SK-N-DZ (cell line): ENCODE measurements at regions not wholly inside any gene's neighbourhood (a gene's known extent, or its start where the extent isn't known, plus 50 kb on each side); places are given as distances from the start of the nearest gene placed in this dataset.
"Not testable (repeated sequence)": the region's sequence is repeated elsewhere in the genome, so short reads cannot be mapped to it uniquely, and the experiment has no call there.

ENCODE experiments used
- DNase-seq: peaks from one replicate; pipeline ENCODE4 v3.0.0-alpha.2; 2015; ENCODE audit warnings: low spot score

DNA sequence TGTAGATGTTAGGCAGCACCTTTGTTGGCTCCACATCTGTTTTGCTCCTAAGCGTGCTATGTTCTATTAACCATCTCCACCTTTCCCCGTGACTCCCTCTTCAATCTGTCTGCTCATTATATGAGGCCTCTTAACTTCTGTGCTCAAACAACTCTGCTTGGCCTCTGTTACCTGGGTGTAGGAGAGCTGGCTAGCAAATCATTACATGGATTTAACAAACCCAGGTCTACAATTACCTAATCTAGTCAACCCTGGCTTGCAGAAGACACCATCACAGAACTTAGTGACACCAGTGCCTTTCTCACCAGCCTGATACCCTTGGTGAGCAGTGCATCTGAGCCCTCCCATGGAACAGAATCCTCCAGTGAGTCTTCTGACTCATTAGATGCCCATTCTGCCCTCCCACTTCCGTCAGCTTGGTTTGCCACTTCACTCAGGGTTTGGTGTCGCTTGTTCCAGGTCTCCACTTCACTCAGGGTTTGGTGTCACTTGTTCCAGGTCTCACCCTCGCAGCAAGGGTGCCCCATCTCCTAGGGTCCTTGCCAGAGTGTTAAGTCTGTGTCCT is 92.0 kb upstream of the KIF26B start:
- no peak for DNase-seq

DNA sequence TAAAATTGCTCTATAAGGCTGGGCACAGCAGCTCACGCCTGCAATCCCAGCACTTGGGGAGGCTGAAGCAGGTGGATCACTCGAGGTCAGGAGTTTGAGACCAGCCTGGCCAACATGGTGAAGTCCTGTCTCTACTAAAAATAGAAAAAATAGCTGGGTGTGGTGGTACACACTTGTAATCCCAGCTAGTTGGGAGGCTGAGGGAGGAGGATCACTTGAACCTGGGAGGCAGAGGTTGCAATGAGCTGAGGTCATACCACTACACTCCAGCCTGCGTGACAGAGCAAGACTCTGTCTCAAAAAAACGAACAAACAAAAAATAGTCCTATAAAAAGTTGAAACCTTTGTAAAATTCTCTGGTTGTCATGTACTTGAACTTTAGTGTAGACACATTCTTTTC is 93.0 kb upstream of the KIF26B start:
- not testable (repeated sequence) for DNase-seq

DNA sequence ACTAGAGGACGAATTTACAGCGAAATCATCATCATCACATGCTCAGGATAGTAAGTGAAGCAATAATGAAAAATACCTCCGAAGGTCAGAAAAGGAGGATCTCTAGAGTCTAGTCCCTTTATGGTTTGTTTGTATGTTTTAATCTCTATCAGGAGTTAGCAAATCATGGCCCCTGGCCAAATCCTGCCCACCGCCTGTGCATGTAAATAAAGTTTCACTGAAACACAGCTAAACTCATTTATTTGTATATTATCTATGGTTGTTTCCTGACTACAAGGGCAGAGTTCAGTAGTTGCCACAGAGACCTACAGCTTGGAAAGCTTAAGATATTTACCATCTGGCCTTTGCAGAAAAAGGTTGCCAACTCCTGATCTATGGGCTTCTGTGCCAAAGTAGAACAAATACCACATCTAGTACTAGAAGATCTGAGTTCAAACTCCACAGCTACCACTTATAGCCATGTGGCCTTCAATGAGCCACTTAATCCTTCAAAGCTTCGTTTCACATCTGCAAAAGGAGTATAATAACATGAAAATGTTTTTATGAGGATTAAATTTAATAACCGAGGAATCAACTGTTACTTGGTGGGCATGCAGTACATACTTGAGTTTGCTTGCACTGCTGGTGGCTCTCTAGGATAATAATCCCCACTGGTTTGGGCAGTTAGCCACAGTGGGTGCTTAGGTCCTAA is 94.0 kb upstream of the KIF26B start:
- DNase-seq = no peak

GRCh38 chr1:245059806-245060424 is 94.9 kb upstream of the KIF26B start:
- DNase-seq = no peak

GRCh38 chr1:245058882-245059281 is 95.9 kb upstream of the KIF26B start:
- DNase-seq = no peak

DNA sequence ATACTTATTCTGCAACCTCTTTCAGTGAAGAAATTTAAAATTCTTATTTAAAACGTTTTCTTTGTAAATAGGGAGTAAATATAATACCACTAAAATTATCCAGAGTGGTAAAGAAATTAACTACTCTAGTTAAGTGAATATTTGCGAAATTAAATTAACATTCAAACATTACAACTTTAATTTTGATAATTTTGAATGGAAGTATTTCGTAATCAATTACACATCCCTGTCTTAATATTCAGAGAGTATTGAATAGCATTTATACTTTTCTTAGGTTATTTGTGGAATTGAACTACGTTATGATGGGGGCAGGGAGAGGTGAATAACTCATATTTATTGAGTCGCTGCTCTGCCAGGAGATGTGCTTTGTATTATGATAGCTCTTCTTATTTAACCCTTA is 96.3 kb upstream of the KIF26B start:
- no peak for DNase-seq

- no peak for DNase-seq
Observed at GRCh38 chr1:245056913-245057312, 97.9 kb upstream of the KIF26B start.

DNA sequence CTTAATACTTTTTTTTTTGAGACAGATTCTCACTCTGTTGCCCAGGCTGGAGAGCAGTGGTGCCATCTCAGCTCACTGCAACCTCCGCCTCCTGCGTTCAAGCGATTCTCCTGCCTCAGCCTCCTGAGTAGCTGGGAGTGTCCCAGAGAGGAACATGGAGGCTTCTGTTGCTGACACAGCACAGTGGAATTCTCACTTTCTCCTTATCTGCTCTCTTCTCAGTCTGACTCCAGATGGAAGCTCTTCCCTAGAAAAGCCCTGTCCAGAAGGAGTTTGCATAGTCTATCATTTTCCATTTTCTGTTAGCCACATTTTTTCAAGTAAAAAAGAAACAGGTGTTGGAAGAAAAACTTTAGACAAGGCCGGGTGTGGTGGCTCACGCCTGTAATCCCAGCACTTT is 98.5 kb upstream of the KIF26B start:
- DNase-seq = not testable (repeated sequence)

DNA sequence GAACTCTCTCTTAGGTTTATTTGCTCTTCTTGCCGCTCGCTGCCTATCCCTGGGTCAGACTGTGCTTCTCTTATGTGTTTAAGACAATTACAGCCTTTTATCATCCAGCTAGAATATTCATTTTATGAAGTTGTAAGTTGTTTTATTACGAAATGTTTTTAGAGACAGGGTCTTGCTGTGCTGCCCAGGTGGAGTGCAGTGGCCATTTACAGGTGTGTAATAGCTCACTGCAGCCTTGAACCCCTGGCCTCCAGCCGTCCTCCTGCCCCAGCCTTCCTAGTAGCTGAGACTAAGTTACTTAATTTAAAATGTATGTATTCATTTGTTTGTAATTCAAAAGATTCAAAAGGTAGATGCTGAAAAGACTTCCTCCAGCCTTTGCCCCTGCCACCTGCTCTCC is 99.0 kb upstream of the KIF26B start:
- DNase-seq = no peak

- DNase-seq = no peak
Observed at GRCh38 chr1:245054507-245055270, 100.1 kb upstream of the KIF26B start.

DNA sequence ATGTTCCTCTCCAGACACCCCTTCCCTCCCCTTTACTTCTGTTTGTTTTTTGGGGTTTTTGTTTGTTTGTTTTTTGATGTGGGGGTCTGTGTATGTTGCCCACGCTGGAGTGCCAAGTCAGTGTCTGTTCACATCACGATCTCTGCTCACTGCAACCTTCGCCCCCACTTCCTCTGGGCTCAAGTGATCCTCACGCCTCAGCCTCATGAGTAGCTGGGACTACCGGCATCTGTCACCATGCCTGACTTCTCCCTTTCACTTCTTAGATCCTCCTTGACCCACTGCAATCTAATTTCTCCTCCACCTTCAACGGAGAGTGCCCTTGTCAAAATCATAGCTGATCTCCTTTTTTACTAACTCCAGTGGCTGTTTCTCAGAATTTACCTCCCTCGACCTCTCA is 100.7 kb upstream of the KIF26B start:
- DNase-seq = no peak

GRCh38 chr1:245052258-245052657 is 102.5 kb upstream of the KIF26B start:
- no peak for DNase-seq

DNA sequence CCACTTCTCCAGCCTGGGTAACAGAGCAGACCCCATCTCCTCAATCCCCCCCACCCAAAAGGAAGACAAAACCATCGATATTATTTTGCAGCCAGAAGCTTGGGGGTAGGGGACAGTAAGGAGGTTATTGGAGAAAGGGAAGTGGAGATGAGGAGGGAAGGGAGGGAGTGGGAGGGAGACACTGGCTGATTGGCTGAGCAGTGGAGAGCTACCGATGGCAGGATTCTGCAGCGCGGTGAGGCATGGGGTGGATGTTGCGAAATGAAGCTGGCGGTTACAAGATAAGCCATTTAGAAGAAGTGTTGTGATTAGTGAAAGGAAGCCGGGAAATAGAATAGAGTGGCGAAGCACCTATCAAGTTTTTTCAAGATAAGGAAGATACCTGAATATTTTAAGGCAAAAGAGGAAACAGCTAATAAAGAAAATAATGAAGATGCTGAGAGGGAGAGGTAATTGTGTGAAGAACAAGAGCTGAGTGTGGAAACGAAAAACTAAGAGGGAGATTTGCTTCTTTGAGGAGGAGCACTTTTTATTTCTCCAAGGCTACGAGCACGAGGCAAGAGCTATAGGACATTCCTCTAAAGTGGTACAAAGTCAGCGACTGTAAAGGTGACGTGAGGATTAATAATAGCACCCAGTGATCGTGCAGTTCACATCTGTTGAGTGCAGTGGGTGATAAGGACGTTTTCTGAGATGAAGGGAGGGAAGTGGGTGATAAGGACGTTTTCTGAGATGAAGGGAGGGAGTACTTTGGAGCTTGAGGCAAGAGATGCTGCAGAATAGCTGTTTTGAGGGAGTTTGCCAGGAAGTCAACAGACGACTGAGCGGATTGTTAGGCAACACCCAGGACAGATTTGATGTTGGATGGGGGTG is 103.2 kb upstream of the KIF26B start:
- DNase-seq = no peak

DNA sequence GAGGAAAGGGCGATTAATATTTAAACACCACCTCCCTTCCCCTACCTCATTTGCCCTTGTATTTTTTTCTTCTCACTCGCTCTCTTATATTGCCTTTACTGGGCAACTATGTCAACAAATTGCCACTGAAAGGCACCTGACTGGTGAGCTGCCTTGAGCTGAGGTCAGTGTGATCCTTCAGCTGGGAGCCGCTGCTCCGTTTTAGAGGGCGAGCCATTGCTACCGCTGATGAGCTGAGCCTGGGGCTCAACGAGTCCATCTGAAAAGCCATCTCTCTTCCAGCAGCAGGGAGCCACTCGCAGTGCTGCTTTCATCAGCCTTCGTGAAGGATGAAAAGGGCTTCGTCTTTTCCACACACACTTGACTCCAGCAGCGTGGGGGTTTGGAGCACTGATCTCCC is 108.0 kb upstream of the KIF26B start:
- no peak for DNase-seq

DNA sequence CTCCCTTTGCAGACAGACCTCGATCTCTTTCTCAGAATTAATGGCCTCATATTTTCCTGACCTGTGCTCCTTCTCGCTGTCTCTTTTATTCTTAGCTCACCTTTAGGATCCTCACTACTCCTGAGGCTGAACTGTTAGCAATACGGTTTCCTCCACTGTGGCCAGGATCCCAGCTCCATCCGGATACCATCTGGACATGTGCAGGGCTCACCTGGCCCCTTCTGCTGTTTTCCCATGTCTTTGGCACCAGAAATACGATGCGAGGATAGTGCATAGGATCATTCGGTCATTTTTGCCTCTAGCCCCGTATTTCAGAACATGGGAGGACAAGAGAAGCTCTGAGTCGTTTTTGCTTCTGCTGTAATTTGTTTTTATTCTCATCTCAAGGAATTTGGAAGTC is 108.5 kb upstream of the KIF26B start:
- no peak for DNase-seq

DNA sequence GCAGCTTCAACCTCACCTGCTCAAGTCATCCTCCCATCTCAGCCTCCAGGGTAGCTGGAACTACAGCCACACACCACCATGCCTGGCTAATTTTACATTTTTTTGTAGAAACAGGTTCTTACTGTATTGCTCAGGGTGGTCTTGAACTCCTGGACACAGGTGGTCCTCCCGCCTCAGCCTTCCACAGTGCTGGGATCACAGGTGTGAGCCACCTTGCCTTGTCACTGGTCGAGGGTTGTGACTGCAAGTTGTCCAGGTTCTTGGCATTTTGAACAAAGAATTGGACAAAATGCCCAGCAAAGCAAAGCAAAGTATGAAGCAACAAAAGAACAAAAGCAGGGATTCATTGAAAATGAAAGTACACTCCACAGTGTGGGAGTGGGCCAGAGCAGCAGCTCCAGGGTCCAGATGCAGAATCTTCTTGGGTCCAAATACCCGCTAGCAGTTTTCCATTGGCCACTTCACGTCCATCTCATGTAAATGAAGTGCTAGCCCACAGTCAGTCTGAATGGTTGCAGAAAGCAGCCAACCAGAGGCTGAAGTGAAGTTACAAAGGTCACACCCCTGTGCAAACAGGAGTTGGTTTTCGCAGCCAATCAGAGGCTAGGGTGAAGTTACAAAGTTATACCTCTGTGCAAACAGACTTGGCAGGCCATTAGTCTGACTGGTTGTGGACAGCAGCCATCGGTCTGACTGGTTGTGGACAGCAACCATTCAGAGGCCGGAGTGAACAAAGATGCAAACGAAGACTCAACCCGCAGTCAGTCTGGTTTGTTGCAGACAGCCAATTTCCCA is 109.5 kb upstream of the KIF26B start:
- DNase-seq = no peak

DNA sequence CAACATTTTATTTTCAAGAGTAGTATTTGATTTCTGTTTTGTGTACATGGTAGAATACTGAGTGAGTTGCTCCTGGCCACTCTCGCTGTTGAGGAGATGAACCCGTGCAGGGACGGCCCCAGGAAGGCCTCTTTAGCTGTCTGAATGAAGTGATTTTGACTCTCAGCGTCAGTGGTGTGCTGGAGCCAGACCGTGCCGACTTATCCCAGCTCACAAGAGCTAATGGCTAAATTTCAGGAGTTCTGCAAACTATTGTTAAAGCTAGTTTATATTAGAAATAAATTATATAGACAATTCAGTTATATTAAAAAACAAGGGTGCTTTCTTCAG is 111.2 kb upstream of the KIF26B start:
- no peak for DNase-seq

DNA sequence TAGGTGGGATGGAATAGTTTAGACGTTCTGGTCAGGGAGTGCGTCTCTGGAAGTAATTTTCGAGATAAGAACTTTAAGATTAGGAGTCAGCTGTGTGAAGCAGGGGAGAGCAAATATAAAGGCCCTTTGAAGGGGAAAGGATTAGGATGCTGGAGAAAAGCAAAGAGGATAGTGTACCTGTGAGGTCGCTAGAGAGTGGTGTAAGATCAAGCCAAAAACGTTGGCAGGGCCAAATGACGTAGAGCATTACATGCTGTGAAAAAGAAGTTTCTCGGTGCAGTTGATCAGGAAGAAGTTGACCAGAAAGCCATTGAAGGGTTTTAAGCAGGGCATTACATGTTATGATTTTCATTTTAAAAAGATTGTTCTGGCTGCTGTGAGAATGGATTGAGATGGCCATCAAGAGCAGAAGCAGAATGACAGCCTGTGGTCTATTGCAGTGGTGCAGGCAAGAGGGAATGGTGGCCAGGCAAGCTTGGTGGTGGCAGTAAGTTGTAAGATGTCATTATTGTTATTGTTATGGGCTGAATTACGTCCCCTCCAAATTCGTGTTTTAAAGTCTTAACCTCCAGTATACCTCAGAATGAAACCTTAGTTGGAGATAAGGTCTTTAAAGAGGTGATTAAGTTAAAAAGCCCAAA is 113.6 kb upstream of the KIF26B start:
- no peak for DNase-seq

- DNase-seq = no peak
Observed at GRCh38 chr1:245039196-245039595, 115.6 kb upstream of the KIF26B start.

- DNase-seq = no peak
Observed at GRCh38 chr1:245036102-245036501, 118.7 kb upstream of the KIF26B start.
